GM18870 (cell line): ENCODE measurements at regions not wholly inside any gene's neighbourhood (a gene's known extent, or its start where the extent isn't known, plus 50 kb on each side); places are given as distances from the start of the nearest gene placed in this dataset.
"Not testable (repeated sequence)": the region's sequence is repeated elsewhere in the genome, so short reads cannot be mapped to it uniquely, and the experiment has no call there.

Experiments
- ATAC-seq: cut with Tn5 transposase; IDR thresholded peaks from one replicate; pipeline ENCODE4 v1.9.1; 2021; ENCODE audit warnings: moderate library complexity; ENCODE audit not compliant: unreplicated experiment

GRCh38 chr18:71303743-71304142 lies 1014.9 kb downstream of the SOCS6 start:
- ATAC-seq: not testable (repeated sequence)

GRCh38 chr18:71301596-71301995 lies 1012.8 kb downstream of the SOCS6 start:
- no peak for ATAC-seq

DNA sequence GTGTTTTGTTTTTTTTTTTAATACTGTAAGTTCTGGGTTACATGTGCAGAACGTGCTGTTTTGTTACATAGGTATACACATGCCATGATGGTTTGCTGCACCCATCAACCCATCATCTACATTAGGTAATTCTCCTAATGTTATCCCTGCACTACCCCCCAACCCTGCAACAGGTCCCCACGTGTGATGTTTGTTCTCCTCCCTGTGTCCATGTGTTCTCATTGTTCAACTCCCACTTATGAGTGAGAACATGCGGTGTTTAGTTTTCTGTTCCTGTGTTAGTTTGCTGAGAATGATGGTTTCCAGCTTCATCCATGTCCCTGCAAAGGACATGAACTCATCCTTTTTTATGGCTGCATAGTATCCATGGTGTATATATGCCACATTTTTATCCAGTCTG lies 1005.4 kb downstream of the SOCS6 start:
- ATAC-seq: not testable (repeated sequence)

- no peak for ATAC-seq
Measured at GRCh38 chr18:71293322-71293721, 1004.5 kb downstream of the SOCS6 start.

DNA sequence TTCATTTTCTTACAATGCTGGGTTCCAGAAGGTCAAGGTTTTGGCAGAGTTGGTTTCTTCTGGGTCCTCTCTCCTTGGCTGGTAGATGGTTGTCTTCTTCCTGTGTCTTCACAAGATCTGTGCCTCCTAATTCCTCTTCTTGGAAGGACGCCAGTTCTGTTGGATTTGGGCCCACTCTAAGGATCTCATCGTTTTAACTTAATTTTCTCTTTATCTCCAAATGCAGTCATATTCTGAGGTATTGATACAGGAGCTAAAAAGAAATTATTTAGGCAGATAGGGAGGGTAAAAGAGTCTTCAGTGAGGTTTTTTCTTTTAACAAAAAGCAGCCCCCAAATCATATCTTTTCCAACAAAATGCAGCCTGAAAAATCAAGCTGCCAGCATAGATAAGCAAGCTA lies 998.4 kb downstream of the SOCS6 start:
- ATAC-seq: no peak

GRCh38 chr18:71252351-71252865 lies 963.6 kb downstream of the SOCS6 start:
- ATAC-seq: no peak

GRCh38 chr18:71250191-71250590 lies 961.3 kb downstream of the SOCS6 start:
- no peak for ATAC-seq

DNA sequence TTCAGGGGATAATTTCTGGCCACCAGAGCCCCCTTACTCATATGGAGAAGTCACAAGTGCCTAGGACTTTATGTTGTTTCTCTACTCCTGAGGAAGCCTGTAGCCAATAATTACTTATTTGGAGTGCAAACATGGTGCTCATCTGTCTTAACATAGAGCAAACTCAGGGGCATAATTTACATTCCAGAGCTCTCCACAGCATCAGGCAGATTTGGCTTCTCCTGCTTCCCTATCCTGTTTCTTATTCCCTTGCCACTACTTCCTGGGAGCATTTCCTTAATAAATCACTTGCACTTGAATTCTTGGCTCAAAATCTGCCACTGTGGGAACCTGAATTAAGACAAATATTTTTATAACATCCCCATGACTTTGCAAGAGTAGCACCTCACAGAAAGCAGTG lies 960.9 kb downstream of the SOCS6 start:
- no peak for ATAC-seq

DNA sequence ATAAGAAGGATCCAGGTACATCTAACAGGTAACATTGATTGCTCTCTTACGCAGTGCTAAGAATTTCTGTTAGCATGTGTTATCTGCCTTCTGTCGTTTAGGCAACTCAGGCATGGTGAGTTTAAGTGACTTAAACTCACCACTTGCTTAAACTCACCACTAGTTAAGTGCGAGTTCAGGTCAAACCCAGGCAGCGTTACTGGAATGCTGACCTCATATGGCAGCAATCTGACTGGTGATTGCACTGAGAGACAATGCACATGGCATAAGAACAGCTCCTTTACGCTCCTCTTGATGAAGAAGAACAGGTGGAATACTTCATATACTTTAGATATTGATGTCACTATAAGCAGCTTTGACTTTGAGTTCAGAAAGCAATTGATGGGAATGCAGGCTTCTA lies 954.1 kb downstream of the SOCS6 start:
- no peak for ATAC-seq

- ATAC-seq: no peak
Measured at GRCh38 chr18:71238974-71239624, 950.3 kb downstream of the SOCS6 start.

DNA sequence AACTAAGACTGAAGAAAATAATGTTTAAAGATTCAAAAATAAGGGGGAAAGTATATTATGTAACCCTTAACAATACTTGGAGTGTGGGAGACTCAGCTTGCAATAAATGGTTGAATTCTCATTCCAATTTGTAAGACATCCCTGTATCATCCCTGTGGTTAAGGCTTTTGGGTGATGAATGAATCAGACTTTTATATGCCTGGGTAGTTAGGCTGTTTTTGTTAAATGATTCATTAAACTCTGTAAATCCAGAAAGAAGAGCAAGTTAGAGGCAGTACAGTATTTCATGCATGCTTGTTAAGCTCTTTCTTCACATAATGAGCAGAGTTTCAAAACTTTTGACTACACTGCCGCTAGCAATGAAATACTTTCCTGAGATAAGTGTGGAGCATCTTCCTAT lies 948.8 kb downstream of the SOCS6 start:
- no peak for ATAC-seq

GRCh38 chr18:71233177-71233576 lies 944.3 kb downstream of the SOCS6 start:
- ATAC-seq: no peak

GRCh38 chr18:71223486-71223885 lies 934.6 kb downstream of the SOCS6 start:
- no peak for ATAC-seq

DNA sequence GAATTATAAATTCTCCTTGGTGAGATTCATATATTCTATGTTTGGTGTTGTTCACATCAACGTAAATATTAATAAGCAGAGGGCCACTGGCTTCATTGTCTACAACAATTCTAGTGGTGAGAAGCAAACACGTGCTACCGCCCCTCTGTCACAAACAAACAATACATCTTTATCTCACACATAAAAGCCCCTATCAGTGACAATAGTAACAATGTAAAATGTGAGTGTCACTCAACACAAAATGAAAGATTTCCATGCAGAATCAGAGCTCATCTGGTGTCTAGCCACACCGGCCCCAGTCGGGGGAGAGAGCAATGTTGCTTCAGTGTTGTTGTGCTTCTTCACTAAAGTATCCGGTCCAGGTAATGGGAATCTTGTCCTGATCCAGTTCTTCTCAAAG lies 932.6 kb downstream of the SOCS6 start:
- no peak for ATAC-seq

DNA sequence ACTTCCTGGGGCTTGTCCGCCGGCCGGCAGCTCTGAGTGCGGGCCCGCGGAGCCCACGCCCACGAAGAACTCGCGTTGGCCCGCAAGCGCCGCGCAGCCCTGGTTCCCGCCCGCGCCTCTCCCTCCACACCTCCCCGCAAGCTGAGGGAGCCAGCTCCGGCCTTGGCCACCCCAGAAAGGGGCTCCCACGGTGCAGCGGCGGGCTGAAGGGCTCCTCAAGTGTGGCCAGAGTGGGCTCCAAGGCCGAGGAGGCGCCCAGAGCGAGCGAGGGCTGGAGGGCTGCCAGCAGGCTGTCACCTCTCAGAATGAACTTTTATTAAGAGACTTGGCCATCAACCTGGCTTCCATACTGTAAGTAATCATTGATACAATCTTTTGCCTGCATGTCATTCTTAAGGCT lies 923.9 kb downstream of the SOCS6 start:
- ATAC-seq: not testable (repeated sequence)

GRCh38 chr18:71212222-71212621 lies 923.4 kb downstream of the SOCS6 start:
- ATAC-seq: no peak

DNA sequence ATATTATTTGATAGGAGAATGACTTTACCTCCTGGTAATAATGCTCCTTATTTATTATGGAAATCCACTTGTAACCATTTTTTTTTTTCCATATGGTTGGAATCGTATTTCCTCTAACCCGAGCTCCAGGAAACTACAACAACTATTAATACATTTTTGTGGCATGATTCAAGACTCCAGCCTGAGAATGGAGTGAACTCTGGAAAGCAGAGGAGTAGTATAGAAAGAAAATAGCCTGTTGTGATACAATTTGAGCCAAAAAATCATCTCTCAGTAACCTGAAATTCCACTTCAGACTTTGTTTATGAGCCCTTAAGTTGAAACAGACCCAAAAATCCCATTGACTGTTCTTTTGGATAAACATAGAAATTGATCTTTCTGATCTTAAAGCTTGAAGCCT lies 921.1 kb downstream of the SOCS6 start:
- ATAC-seq: no peak

GRCh38 chr18:71194438-71194837 lies 905.6 kb downstream of the SOCS6 start:
- no peak for ATAC-seq

DNA sequence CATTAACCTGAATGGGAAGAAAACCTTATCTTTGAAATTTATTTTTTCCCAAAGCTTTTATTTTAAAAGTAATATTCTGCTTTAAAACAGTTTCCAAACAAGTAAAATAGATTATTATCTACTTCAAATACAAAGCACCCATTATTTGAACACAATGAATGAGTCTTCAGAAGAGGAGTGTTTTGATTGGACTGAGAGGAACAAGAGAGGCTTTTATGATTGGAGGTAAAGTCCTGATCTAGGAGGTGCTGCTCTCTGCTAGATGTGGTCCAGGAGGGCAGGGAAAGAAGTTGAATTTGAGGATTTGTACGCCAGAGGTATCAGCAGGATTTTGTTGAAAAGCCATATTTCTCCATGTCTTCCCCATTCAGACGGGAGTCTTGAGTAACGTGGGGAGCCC lies 900.7 kb downstream of the SOCS6 start:
- no peak for ATAC-seq

- no peak for ATAC-seq
Measured at GRCh38 chr18:71168557-71169145, 879.8 kb downstream of the SOCS6 start.

DNA sequence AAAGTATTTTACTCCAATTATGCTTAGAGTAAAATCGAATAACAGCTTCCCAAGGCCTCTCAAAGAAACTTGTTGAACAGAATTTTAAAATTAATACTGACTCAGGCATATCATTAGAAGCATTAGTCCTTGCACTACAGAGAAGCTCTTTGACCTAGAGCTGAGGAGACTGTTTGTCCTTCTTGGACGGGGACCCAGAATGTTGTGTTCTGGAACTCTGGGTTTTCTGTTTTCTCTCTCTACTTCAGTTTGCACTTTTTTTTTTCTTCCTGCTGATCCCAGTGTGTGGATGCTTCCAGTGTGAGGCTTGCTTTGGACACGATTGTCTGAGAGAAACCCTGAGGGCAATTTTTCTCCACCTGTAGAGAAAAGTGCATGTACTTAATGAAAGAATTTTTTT lies 847.6 kb downstream of the SOCS6 start:
- no peak for ATAC-seq

GRCh38 chr18:71134122-71134521 lies 845.3 kb downstream of the SOCS6 start:
- no peak for ATAC-seq

- ATAC-seq: no peak
Measured at GRCh38 chr18:71131918-71132317, 843.1 kb downstream of the SOCS6 start.
